H9 (cell line): ENCODE measurements at regions not wholly inside any gene's neighbourhood (a gene's known extent, or its start where the extent isn't known, plus 50 kb on each side); places are given as distances from the start of the nearest gene placed in this dataset.

Source experiments
- DNase-seq: peaks from one replicate; pipeline ENCODE4 v3.0.0-alpha.2; 2017
- H2AFZ ChIP-seq: one replicate; pipeline ENCODE4 v1.6.1; 2013; ENCODE audit warnings: mild to moderate bottlenecking, low read length, control low read depth, moderate library complexity
- H2AK5ac ChIP-seq: 2 replicates; pipeline ENCODE4 v1.6.1; 2013; ENCODE audit warnings: low read length, control low read depth, mixed read lengths; ENCODE audit not compliant: insufficient read length
- H2BK120ac ChIP-seq: one replicate; pipeline ENCODE4 v1.6.1; 2013; ENCODE audit warnings: low read depth, mild to moderate bottlenecking, low read length, control low read depth, inconsistent platforms; ENCODE audit not compliant: poor library complexity, severe bottlenecking
- H2BK12ac ChIP-seq: 2 replicates; pipeline ENCODE4 v1.6.1; 2013; ENCODE audit warnings: low read length, control low read depth, mixed read lengths, low read depth; ENCODE audit not compliant: insufficient read length
- H2BK15ac ChIP-seq: 2 replicates; pipeline ENCODE4 v1.6.1; 2013; ENCODE audit warnings: low read depth, low read length, control low read depth
- H2BK20ac ChIP-seq: one replicate; pipeline ENCODE4 v1.6.1; 2013; ENCODE audit warnings: low read depth, mild to moderate bottlenecking, low read length, control low read depth, inconsistent platforms; ENCODE audit not compliant: poor library complexity, severe bottlenecking
- H2BK5ac ChIP-seq: 2 replicates; pipeline ENCODE4 v1.6.1; 2013; ENCODE audit warnings: low read length, control low read depth, mixed read lengths; ENCODE audit not compliant: insufficient read length
- H3K14ac ChIP-seq: 2 replicates; pipeline ENCODE4 v1.6.1; 2013; ENCODE audit warnings: low read length, control low read depth; ENCODE audit not compliant: insufficient read depth
- H3K18ac ChIP-seq: 2 replicates; pipeline ENCODE4 v1.6.1; 2013; ENCODE audit warnings: low read depth, mild to moderate bottlenecking, mixed read lengths, low read length, control low read depth; ENCODE audit not compliant: insufficient read length
- H3K23ac ChIP-seq: 2 replicates; pipeline ENCODE4 v1.6.1; 2013; ENCODE audit warnings: low read length, control low read depth, mixed read lengths, low read depth; ENCODE audit not compliant: insufficient read length
- H3K23me2 ChIP-seq: 2 replicates; pipeline ENCODE4 v1.6.1; 2013; ENCODE audit warnings: low read depth, mild to moderate bottlenecking, mixed read lengths, low read length, control low read depth; ENCODE audit not compliant: insufficient read length, poor library complexity, severe bottlenecking
- H3K27ac ChIP-seq: 2 replicates; pipeline ENCODE4 v1.5.1; 2013; ENCODE audit warnings: low read length, control low read depth, mixed read lengths, low read depth; ENCODE audit not compliant: insufficient read length
- H3K27me3 ChIP-seq: 2 replicates; pipeline ENCODE4 v1.6.1; 2013; ENCODE audit warnings: low read length, control low read depth, inconsistent platforms; ENCODE audit not compliant: insufficient read depth
- H3K4ac ChIP-seq: 2 replicates; pipeline ENCODE4 v1.6.1; 2013; ENCODE audit warnings: low read depth, mild to moderate bottlenecking, control low read depth, inconsistent platforms, low read length, moderate library complexity
- H3K4me1 ChIP-seq: 2 replicates; pipeline ENCODE4 v1.6.1; 2013; ENCODE audit warnings: low read length, control low read depth, inconsistent platforms; ENCODE audit not compliant: insufficient read depth
- H3K4me2 ChIP-seq: 2 replicates; pipeline ENCODE4 v1.6.1; 2013; ENCODE audit warnings: low read length, control low read depth, mixed read lengths; ENCODE audit not compliant: insufficient read length, insufficient read depth
- H3K56ac ChIP-seq: 2 replicates; pipeline ENCODE4 v1.6.1; 2013; ENCODE audit warnings: low read depth, mild to moderate bottlenecking, mixed read lengths, low read length, control low read depth; ENCODE audit not compliant: insufficient read length
- H3K79me1 ChIP-seq: 2 replicates; pipeline ENCODE4 v1.6.1; 2013; ENCODE audit warnings: low read depth, mild to moderate bottlenecking, moderate library complexity, low read length, control low read depth, inconsistent platforms; ENCODE audit not compliant: insufficient read depth, poor library complexity, severe bottlenecking
- H3K79me2 ChIP-seq: 2 replicates; pipeline ENCODE4 v1.6.1; 2013; ENCODE audit warnings: low read length, control low read depth, inconsistent platforms; ENCODE audit not compliant: insufficient read depth
- H3K9ac ChIP-seq: 2 replicates; pipeline ENCODE4 v1.6.1; 2013; ENCODE audit warnings: low read length, control low read depth, mixed read lengths; ENCODE audit not compliant: insufficient read length; ENCODE audit errors: extremely low read depth
- H3K9me3 ChIP-seq: one replicate; pipeline ENCODE4 v1.6.1; 2013; ENCODE audit warnings: low read depth, low read length, inconsistent platforms; ENCODE audit not compliant: control insufficient read depth
- H3T11ph ChIP-seq: one replicate; pipeline ENCODE4 v1.6.1; 2013; ENCODE audit warnings: mild to moderate bottlenecking, low read length, control low read depth, inconsistent platforms
- H4K20me1 ChIP-seq: one replicate; pipeline ENCODE4 v1.6.1; 2013; ENCODE audit not compliant: control insufficient read depth, insufficient read length, insufficient read depth
- H4K5ac ChIP-seq: 2 replicates; pipeline ENCODE4 v1.6.1; 2013; ENCODE audit warnings: low read depth, mild to moderate bottlenecking, mixed read lengths, low read length, control low read depth; ENCODE audit not compliant: insufficient read length
- H4K8ac ChIP-seq: replicated peaks from 2 replicates; pipeline ENCODE4 v1.6.1; 2013; ENCODE audit warnings: low read length, control low read depth, mixed read lengths, low read depth; ENCODE audit not compliant: insufficient read length
- H4K91ac ChIP-seq: 2 replicates; pipeline ENCODE4 v1.6.1; 2013; ENCODE audit warnings: low read depth, mild to moderate bottlenecking, moderate library complexity, mixed read lengths, low read length, control low read depth; ENCODE audit not compliant: insufficient read length
- H3K27ac Mint-ChIP-seq, 3 experiments: 2 replicates in 2 of 3; 3 replicates in 1 of 3; pipeline ENCODE4 v1.8.0; 2020 to 2021; ENCODE audit warnings: mixed read lengths in 3 of 3, mild to moderate bottlenecking in 1 of 3, moderate library complexity in 1 of 3
- H3K27me3 Mint-ChIP-seq: 2 replicates; pipeline ENCODE4 v1.8.0; 2021; ENCODE audit warnings: low read depth, mild to moderate bottlenecking, moderate library complexity, mixed read lengths
- H3K36me3 Mint-ChIP-seq, 3 experiments: 2 replicates in 2 of 3; 3 replicates in 1 of 3; pipeline ENCODE4 v1.8.0; 2020 to 2021; ENCODE audit warnings: low read depth in 3 of 3, mixed read lengths in 3 of 3; ENCODE audit not compliant: insufficient read depth in 1 of 3
- H3K4me1 Mint-ChIP-seq, 2 experiments: 2 replicates each; pipeline ENCODE4 v1.8.0; 2020; ENCODE audit warnings: mixed read lengths in 2 of 2
- H3K4me3 Mint-ChIP-seq, 2 experiments: 2 replicates in 1 of 2; 3 replicates in 1 of 2; pipeline ENCODE4 v1.8.0; 2020 to 2021; ENCODE audit warnings: mild to moderate bottlenecking in 2 of 2, mixed read lengths in 2 of 2, moderate library complexity in 1 of 2
- H3K9me3 Mint-ChIP-seq, 2 experiments: 2 replicates in 1 of 2; 3 replicates in 1 of 2; pipeline ENCODE4 v1.8.0; 2020; ENCODE audit warnings: mild to moderate bottlenecking in 2 of 2, mixed read lengths in 2 of 2, moderate library complexity in 1 of 2
- WGBS: extraction: QIAGEN DNeasy Blood & Tissue Kit; methylation state at CpG from one replicate; pipeline ENCODE4 v1.1.7; 2013; ENCODE audit warnings: missing lambda C conversion rate, low lambda C conversion rate, mixed read lengths; ENCODE audit not compliant: insufficient read length; ENCODE audit errors: extremely low coverage; 5-methylcytosine and 5-hydroxymethylcytosine counted together
- TF ChIP-seq, protein P1 (sequence below): fragments of 200-600 bp; sonication (generic); conservative IDR thresholded peaks from 3 replicates; pipeline ENCODE4 v1.8.0; 2021; ENCODE audit warnings: antibody characterized with exemption, mild to moderate bottlenecking

DNA sequence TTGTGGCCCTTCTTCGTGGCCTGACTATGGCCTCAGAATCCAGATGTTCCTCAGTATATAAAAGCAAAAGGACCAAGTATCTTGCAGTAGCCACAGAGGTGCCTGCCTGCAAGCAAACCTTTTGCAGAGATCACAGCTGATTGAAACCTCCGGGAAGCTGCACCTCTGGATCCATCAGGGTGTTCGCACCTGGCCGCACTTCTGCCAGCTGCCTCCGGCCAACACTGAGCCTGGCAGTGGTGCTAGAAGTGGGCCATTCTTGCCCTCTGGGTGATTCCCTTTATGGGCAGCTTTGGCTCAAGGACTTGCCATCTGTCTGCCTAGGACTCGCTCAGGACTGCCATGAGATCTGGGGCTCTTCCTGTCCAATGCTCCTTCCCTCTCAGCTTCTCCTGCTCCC lies 214.6 kb upstream of the ECI2 start:
- H3K9ac ChIP-seq = no peak overlapping the region
- no peak overlapping the region for H4K5ac ChIP-seq
- H3K9me3 Mint-ChIP-seq = no peaks in the 10 kb centered on the region
- H3K27me3 ChIP-seq = no peaks in the 10 kb centered on the region; the same call in 1 of the 2 replicates
- no peak overlapping the region for H4K91ac ChIP-seq
- H2BK120ac ChIP-seq = no peak overlapping the region
- H3K27ac ChIP-seq = no peak overlapping the region
- TF ChIP-seq, protein P1, sequence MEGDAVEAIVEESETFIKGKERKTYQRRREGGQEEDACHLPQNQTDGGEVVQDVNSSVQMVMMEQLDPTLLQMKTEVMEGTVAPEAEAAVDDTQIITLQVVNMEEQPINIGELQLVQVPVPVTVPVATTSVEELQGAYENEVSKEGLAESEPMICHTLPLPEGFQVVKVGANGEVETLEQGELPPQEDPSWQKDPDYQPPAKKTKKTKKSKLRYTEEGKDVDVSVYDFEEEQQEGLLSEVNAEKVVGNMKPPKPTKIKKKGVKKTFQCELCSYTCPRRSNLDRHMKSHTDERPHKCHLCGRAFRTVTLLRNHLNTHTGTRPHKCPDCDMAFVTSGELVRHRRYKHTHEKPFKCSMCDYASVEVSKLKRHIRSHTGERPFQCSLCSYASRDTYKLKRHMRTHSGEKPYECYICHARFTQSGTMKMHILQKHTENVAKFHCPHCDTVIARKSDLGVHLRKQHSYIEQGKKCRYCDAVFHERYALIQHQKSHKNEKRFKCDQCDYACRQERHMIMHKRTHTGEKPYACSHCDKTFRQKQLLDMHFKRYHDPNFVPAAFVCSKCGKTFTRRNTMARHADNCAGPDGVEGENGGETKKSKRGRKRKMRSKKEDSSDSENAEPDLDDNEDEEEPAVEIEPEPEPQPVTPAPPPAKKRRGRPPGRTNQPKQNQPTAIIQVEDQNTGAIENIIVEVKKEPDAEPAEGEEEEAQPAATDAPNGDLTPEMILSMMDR = no peak
- H2BK15ac ChIP-seq = no peak overlapping the region
- peaks cover 23% of the 10 kb centered on the region for H3K27me3 Mint-ChIP-seq
- H3K79me1 ChIP-seq = no peaks in the 10 kb centered on the region
- H3K18ac ChIP-seq = no peak overlapping the region
- H2AK5ac ChIP-seq = no peak overlapping the region
- H3K4me2 ChIP-seq = no peak overlapping the region
- no peaks in the 10 kb centered on the region for H3K9me3 ChIP-seq
- no peak overlapping the region for H4K8ac ChIP-seq
- no peak overlapping the region for H2AFZ ChIP-seq
- no peak overlapping the region for H3K4me3 Mint-ChIP-seq
- no peak overlapping the region for H3K4ac ChIP-seq
- H3K23ac ChIP-seq = no peak overlapping the region
- no peak overlapping the region for H2BK20ac ChIP-seq
- H2BK12ac ChIP-seq = no peak overlapping the region
- H3K14ac ChIP-seq = no peak overlapping the region
- WGBS = no CpG with 5 or more reads among the region's 6 CpGs
- no peak overlapping the region for H3K27ac Mint-ChIP-seq
- H3K4me1 Mint-ChIP-seq = peaks cover 0 to 16% of the 10 kb centered on the region in 2 experiments; a peak in 2 of 4 replicates
- H3K23me2 ChIP-seq = no peaks in the 10 kb centered on the region
- DNase-seq = peak; percentile 15
- H3T11ph ChIP-seq = no peak overlapping the region
- no peak overlapping the region for H2BK5ac ChIP-seq
- no peaks in the 10 kb centered on the region for H3K36me3 Mint-ChIP-seq
- no peak overlapping the region for H3K56ac ChIP-seq
- no peaks in the 10 kb centered on the region for H3K79me2 ChIP-seq
- H3K4me1 ChIP-seq = no peaks in the 10 kb centered on the region; the same call in 1 of the 2 replicates
- H4K20me1 ChIP-seq = no peaks in the 10 kb centered on the region
